ENCODE measurements at regions not wholly inside any gene's neighbourhood (a gene's known extent, or its start where the extent isn't known, plus 50 kb on each side); places are given as distances from the start of the nearest gene placed in this dataset.
"Not testable (repeated sequence)": the region's sequence is repeated elsewhere in the genome, so short reads cannot be mapped to it uniquely, and the experiment has no call there.

DNA sequence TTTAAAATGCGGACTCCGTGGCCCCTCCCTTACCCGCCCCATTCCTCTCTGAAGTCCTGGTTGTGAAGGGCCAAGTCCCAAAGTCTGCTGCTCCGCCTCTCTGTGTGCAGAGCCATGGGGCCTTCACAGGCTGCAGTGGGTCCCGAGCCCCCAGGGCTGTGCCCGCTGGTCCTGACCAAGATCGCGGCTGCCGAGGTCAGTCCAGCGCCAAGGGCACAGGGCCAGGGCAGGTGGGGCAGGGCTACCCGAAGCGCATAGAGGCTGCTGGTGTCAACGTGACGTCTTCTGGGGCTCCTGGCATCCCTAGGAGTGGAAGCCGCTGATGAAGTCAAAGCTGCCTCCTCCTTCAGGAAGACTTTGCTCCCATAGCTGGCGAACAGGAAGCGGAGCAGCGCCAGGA lies 858.8 kb downstream of the TUBA3C start:
- H3K27me3 ChIP-seq (ENCODE audit: control insufficient read depth, insufficient read depth); H3K27ac ChIP-seq (ENCODE audit: low read length); H3K4me3 ChIP-seq (ENCODE audit: low read length); H3K9me3 ChIP-seq (ENCODE audit: control insufficient read depth, low read length); intact Hi-C loops (cut with DNase I); ATAC-seq; H3K4me1 ChIP-seq (ENCODE audit: control insufficient read depth, insufficient read depth, low read length); DNase-seq: not testable (repeated sequence)
- 77% methylated on average over 15 of the region's 18 CpGs for WGBS

DNA sequence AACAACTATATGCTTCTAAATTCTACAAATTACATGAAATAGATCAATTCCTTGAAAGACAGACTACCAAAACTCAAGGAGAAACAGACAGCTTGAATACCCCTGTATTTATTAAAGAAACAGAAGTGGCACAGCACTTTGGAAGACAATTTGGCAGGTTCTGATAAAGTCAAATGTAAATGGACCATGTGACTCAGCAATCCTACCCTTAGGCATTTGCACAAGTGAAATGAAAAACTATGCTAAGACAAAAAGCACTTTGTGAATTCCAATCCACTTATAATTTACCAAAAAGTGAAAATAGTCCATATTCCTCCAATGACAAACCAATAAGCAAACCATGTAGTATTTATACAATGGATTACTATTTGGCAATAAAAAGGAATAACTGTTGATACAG lies 862.0 kb downstream of the TUBA3C start:
- intact Hi-C loops (cut with DNase I); H3K4me1 ChIP-seq (ENCODE audit: control insufficient read depth, insufficient read depth, low read length); H3K27ac ChIP-seq (ENCODE audit: low read length); H3K27me3 ChIP-seq (ENCODE audit: control insufficient read depth, insufficient read depth); ATAC-seq; H3K9me3 ChIP-seq (ENCODE audit: control insufficient read depth, low read length); H3K4me3 ChIP-seq (ENCODE audit: low read length); DNase-seq: not testable (repeated sequence)

DNA sequence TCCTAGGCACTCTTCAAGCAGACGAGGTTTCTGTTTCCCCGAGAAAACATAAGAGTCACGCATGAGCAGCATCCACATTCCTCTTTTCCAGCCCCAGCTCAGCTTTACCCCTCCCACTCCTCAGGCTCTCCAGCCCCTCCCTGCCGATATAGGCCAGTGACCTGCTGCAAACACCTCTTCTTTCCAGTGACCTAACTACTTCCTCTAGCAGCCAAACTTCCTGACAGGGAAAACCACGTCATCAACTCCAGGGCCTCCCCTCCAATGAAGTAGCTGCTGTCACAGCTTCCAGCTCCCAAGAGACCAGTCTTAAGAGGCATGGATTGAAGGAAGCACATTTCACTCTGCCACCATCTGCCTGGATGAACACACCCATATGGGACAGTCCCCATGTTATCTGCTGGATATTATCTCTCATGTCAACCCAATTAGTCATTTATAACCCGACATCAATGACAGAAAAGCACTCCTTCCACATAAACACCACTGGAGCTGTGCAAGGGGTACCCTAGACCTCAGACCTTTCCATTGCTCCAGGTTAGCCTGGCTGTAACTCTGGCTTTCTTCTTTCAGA lies 878.3 kb downstream of the TUBA3C start:
- H3K4me1 ChIP-seq (ENCODE audit: control insufficient read depth, insufficient read depth, low read length); H3K27ac ChIP-seq (ENCODE audit: low read length); H3K9me3 ChIP-seq (ENCODE audit: control insufficient read depth, low read length); intact Hi-C loops (cut with DNase I); H3K4me3 ChIP-seq (ENCODE audit: low read length); H3K27me3 ChIP-seq (ENCODE audit: control insufficient read depth, insufficient read depth); ATAC-seq; DNase-seq: not testable (repeated sequence)
- WGBS, result 59% methylated on average over 6 of the region's 6 CpGs

DNA sequence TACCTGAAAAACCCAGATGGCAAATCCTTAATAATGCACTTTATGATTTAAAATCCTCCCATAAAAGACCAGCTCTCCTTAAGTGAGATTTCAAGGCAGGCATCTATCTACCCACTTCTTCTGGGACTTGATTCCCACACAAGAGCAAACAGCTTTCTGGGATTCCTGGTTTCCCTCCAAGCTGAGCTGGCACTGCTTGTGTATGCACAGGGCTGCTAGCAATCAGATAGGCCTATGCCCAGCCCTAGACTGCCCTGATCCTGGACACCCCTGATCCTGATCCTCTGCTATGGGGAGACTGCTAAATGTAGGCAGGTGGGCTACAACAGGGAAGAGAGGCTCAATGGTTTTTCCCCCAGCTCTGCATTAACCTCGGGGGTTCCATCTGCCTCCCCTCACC lies 880.7 kb downstream of the TUBA3C start:
- not testable (repeated sequence) for H3K4me1 ChIP-seq (ENCODE audit: control insufficient read depth, insufficient read depth, low read length); H3K9me3 ChIP-seq (ENCODE audit: control insufficient read depth, low read length)
- WGBS, result 50% methylated on average over 1 of the region's 1 CpG

DNA sequence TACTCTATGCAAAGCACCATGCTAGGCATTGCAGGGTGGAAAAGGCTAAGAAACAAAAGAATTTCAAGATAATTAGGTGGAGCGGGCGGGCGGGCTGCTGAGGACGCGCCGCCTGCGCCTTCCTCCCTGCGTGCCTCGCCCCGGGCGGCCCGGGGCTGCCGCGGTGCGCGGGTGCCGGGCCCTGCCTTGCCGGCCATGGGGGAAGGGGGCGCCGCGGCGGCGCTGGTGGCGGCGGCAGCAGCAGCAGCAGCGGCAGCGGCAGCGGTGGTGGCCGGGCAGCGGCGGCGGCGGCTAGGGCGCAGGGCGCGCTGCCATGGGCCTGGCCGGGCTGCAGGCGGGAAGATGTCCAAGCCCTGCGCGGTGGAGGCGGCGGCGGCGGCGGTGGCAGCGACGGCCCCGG lies 884.3 kb downstream of the TUBA3C start:
- intact Hi-C loops (cut with DNase I); ATAC-seq; H3K27ac ChIP-seq (ENCODE audit: low read length): not testable (repeated sequence)

More for the DNA sequence above, 880.7 kb downstream of the TUBA3C start:
- ATAC-seq; DNase-seq; H3K4me3 ChIP-seq (ENCODE audit: low read length); H3K27ac ChIP-seq (ENCODE audit: low read length); H3K27me3 ChIP-seq (ENCODE audit: control insufficient read depth, insufficient read depth); intact Hi-C loops (cut with DNase I): not testable (repeated sequence)

DNA sequence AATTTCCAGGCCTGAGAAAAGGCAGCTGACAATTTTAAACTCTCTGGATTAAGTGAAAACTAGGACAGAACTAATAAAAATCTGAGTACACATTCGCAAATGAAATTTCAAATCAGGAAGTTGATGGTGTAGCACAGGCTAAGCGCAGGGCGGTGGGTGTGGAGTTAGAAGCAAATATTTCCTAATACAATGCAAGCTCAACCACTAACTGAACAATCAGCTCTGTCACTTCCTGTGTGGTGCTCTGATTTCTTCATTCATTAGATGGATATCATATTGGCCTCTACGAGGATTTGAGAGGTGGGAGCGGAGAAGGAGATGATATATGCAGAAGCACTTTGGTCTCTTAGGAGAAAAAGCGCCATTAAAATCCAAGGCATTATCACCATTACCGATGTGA lies 885.0 kb downstream of the TUBA3C start:
- H3K27me3 ChIP-seq (ENCODE audit: control insufficient read depth, insufficient read depth); H3K27ac ChIP-seq (ENCODE audit: low read length); H3K4me1 ChIP-seq (ENCODE audit: control insufficient read depth, insufficient read depth, low read length); DNase-seq; H3K4me3 ChIP-seq (ENCODE audit: low read length); intact Hi-C loops (cut with DNase I); ATAC-seq; H3K9me3 ChIP-seq (ENCODE audit: control insufficient read depth, low read length): not testable (repeated sequence)
- 85% methylated on average over 5 of the region's 7 CpGs for WGBS

More for the DNA sequence above, 884.3 kb downstream of the TUBA3C start:
- H3K4me3 ChIP-seq (ENCODE audit: low read length); H3K4me1 ChIP-seq (ENCODE audit: control insufficient read depth, insufficient read depth, low read length); DNase-seq; H3K27me3 ChIP-seq (ENCODE audit: control insufficient read depth, insufficient read depth); H3K9me3 ChIP-seq (ENCODE audit: control insufficient read depth, low read length): not testable (repeated sequence)
- 68% methylated on average over 48 of the region's 48 CpGs for WGBS

DNA sequence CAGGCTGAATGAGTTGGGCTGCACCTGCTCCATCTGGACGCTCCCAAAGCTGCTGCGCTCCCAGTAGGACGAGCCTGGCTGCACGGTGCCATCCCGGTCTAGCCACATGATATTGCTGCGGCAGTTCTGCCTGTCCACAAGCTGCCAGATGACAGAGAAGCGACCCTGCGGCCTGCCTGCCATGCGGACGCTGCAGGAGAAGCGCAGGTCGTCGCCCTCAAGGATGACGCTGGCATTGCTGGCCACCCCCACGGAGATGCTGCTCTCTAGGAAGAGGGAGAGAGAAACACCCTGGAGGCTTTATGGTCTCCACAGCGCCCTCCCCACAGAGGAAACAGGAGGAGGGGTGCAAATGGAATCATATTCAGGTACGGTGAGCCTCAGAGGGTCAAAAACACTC lies 887.3 kb downstream of the TUBA3C start:
- WGBS, result 72% methylated on average over 16 of the region's 17 CpGs
- H3K9me3 ChIP-seq (ENCODE audit: control insufficient read depth, low read length); intact Hi-C loops (cut with DNase I); H3K4me3 ChIP-seq (ENCODE audit: low read length); H3K4me1 ChIP-seq (ENCODE audit: control insufficient read depth, insufficient read depth, low read length); H3K27me3 ChIP-seq (ENCODE audit: control insufficient read depth, insufficient read depth); H3K27ac ChIP-seq (ENCODE audit: low read length); ATAC-seq; DNase-seq: not testable (repeated sequence)

DNA sequence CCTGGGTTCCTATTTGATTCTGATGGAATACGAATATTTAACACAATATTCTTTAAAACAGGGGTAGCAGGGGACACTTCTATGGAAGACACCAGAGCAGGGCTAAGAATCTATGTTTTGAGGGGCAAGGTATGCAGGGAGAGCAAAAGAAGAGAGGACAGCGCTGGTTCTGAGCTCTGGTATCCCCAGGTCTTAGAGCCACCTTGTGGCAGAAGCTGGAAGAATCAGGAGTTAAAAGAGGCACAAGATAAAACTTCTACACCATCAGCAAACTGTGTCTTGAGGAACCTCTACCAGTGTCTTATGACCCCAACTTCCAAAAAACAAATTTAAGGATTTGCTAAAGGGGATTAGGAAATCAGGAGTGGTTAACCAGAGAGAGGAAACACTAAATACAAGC lies 894.8 kb downstream of the TUBA3C start:
- H3K4me3 ChIP-seq (ENCODE audit: low read length); H3K4me1 ChIP-seq (ENCODE audit: control insufficient read depth, insufficient read depth, low read length); H3K9me3 ChIP-seq (ENCODE audit: control insufficient read depth, low read length); ATAC-seq; intact Hi-C loops (cut with DNase I); H3K27me3 ChIP-seq (ENCODE audit: control insufficient read depth, insufficient read depth); DNase-seq; H3K27ac ChIP-seq (ENCODE audit: low read length): not testable (repeated sequence)
- 32% methylated on average over 1 of the region's 2 CpGs for WGBS

DNA sequence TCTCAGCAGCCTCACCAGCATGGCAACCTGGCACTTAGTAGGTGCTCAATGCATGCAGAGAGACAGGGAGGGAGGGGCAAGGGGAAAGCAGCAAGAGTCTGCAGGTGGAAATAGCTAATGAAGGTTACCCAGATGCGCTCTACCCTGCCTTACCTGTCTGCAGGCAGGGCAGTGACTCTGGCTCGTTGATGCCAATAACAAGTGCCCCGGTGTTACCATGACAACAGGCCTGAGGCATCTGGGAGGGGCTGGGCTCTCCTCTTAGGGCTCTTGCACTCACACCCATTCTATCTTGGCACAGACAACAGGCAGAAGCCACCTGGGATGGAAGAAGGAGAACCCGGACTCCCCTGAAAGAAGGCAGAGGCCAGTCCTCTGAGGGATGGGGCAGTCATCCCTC lies 896.0 kb downstream of the TUBA3C start:
- H3K27ac ChIP-seq (ENCODE audit: low read length); intact Hi-C loops (cut with DNase I); H3K27me3 ChIP-seq (ENCODE audit: control insufficient read depth, insufficient read depth); ATAC-seq; H3K4me3 ChIP-seq (ENCODE audit: low read length); DNase-seq; H3K9me3 ChIP-seq (ENCODE audit: control insufficient read depth, low read length); H3K4me1 ChIP-seq (ENCODE audit: control insufficient read depth, insufficient read depth, low read length): not testable (repeated sequence)
- 75% methylated on average over 4 of the region's 4 CpGs for WGBS

DNA sequence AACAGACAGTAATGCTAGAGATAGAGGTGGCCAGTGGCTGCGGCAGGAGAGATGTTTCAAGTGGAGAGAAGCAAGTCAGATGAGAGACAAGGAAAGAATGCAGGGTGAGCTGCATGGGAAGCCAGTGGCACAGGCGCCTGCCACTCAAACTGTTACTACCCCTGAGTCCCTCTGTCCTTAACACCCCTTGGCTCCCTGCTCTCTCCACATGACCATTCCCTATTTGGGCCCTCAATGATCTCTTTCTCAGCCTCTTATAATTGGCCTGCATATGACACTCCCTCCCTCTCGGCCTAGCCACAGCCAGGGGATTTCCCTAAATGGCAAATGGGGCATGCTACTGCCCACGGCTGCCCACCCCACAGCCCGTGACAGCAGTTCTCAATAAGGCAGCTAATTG lies 897.6 kb downstream of the TUBA3C start:
- 64% methylated on average over 2 of the region's 5 CpGs for WGBS
- H3K4me1 ChIP-seq (ENCODE audit: control insufficient read depth, insufficient read depth, low read length); DNase-seq; intact Hi-C loops (cut with DNase I); H3K9me3 ChIP-seq (ENCODE audit: control insufficient read depth, low read length); H3K4me3 ChIP-seq (ENCODE audit: low read length); H3K27me3 ChIP-seq (ENCODE audit: control insufficient read depth, insufficient read depth); ATAC-seq; H3K27ac ChIP-seq (ENCODE audit: low read length): not testable (repeated sequence)

DNA sequence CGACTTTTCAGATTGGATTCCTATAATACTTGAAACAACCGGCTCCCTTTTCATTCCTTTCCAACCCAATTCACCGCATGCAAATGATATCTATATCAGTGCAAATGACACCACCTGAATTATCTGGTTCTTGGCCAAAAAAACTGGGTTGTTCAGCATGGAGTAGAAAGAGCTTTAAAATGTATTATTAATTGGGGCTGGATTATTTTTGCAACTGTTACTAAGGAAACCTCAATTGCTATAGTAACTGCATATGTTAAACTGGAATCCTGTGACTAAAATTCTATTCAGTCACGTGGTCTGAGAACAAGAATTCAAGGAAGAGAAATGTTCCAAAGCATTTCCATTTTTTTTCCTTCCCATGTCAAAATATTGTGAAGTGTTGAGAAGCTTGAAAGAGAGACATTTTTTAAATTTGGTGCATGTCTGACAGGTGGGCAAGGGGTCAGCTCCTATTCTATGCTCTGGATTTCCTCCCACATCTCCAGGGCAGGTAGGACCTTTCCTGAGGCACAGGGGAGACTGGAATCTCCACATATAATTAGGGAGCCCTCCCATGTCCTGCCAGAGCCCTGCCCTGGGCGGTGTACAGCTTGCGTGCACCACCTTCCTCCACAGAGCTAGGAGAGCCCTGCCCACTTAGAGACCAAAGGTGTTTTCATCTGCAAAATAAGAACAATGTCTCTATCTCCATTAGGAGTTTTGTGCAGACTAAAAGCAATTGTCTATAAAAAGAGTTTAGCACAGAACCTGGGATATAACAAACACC lies 899.6 kb downstream of the TUBA3C start:
- DNase-seq; H3K9me3 ChIP-seq (ENCODE audit: control insufficient read depth, low read length); ATAC-seq; H3K27ac ChIP-seq (ENCODE audit: low read length); intact Hi-C loops (cut with DNase I); H3K27me3 ChIP-seq (ENCODE audit: control insufficient read depth, insufficient read depth); H3K4me3 ChIP-seq (ENCODE audit: low read length); H3K4me1 ChIP-seq (ENCODE audit: control insufficient read depth, insufficient read depth, low read length): not testable (repeated sequence)
- WGBS, result 17% methylated on average over 3 of the region's 6 CpGs

Data from right cardiac atrium (tissue), 5 donors.